NAMALWA (cell line): ENCODE measurements at regions not wholly inside any gene's neighbourhood (a gene's known extent, or its start where the extent isn't known, plus 50 kb on each side); places are given as distances from the start of the nearest gene placed in this dataset.
"Not testable (repeated sequence)": the region's sequence is repeated elsewhere in the genome, so short reads cannot be mapped to it uniquely, and the experiment has no call there.

Experiments
- DNase-seq: peaks from one replicate; pipeline ENCODE4 v3.0.0-alpha.2; 2015; ENCODE audit warnings: low spot score

DNA sequence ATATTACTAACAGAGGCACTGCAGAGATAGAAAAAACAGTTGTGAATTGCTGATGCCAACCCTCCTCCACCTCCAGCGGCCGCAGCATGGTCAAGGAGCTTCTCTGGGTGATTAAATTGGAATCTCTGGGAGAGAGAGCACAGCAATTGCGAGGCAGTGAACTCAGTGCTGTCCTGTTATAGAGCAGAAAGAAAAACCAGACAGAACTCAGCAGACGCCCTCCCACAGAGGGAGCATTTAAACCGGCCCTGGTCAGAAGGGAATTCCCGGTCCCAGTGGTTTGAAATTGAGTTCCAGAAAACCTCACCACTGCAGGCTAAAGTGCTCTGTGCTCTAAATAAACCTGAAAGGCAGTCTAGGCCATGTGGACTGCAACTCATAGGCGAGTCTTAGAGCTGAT is 175.4 kb downstream of the SQOR start:
- DNase-seq: no peak

- DNase-seq: no peak
Observed at GRCh38 chr15:45812200-45812599, 177.4 kb downstream of the SQOR start.

- DNase-seq: not testable (repeated sequence)
Observed at GRCh38 chr15:45817578-45817977, 182.7 kb downstream of the SQOR start.

GRCh38 chr15:45821390-45821789 is 186.6 kb downstream of the SQOR start:
- no peak for DNase-seq

DNA sequence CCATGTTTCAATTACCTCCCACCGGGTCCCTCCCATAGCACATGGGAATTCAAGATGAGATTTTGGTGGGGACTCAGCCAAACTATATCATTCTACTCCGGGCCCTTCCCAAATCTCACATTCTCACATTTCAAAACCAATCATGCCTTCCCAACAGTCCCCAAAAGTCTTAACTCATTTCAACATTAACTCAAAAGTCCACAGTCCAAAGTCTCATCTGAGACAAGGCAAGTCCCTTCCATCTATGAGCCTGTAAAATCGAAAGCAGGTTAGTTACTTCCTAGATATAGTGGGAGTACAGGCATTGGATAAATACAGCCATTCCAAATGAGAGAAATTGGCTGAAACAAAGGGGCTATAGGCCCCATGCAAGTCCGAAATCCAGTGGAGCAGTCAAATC is 188.1 kb downstream of the SQOR start:
- not testable (repeated sequence) for DNase-seq

DNA sequence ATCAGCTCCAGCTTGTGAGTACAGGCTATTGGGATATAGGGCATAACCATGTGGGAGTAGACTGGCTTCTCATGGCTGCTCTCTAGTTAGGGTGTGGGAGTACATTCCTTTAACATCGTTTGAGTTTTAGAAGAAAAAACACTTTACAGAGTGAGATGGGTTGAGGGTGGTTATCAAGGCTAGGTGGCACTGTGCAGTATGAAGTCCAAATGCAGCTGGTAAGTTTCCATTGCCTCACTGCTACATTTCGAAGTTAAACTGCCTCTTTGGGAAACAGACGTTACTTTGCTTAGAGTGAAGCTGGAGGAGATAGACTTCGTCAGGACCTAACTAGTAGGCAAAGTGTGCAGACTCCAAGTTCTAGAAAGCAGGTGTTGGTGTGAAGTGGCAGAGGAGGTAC is 192.4 kb downstream of the SQOR start:
- peak; percentile 39 for DNase-seq

- DNase-seq: no peak
Observed at GRCh38 chr15:45827766-45828165, 192.9 kb downstream of the SQOR start.

GRCh38 chr15:45829336-45830153 is 194.7 kb downstream of the SQOR start:
- DNase-seq: no peak

- no peak for DNase-seq
Observed at GRCh38 chr15:45831787-45832186, 197.0 kb downstream of the SQOR start.

GRCh38 chr15:45834622-45835021 is 199.8 kb downstream of the SQOR start:
- no peak for DNase-seq

DNA sequence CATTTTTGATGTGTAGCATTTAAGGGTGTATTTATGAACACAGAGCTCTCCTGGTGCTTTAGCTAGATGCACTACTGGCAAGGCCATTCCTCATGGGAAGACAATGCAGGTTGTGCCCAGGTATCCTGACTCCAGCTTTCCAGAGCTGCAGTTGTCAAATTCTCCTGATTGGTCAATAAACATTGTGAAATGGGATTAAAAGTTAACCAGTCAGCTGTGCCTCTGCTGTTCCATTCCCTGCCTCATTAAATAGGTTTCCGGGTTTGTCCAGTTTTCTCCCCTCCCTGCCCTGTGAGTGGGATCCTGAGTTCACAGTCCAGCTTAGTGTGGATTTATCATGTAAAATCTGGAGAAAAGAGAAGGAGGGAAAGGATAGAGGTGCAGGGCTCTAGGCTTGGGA is 207.3 kb downstream of the SQOR start:
- no peak for DNase-seq

DNA sequence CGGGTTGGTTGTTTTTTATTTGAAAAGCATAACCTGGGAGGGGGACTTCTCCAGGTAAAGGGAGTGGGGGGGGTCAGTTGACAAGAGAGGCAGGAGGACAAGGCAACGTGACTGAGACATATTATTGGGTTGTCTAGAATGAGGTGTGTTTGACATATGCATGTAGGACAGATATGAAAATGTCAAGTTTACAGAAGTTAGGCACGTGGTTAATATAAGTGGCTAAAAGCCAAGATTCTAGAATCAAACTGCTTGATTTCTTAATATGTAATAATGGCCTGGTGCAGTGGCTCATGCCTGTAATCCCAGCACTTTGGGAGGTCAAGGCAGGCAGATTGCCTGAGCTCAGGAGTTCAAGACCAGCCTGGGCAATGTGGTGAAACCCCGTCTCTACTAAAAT is 212.8 kb downstream of the SQOR start:
- no peak for DNase-seq

- no peak for DNase-seq
Observed at GRCh38 chr15:45849136-45849535, 214.3 kb downstream of the SQOR start.

- DNase-seq: no peak
Observed at GRCh38 chr15:45854455-45855202, 219.8 kb downstream of the SQOR start.

- DNase-seq: no peak
Observed at GRCh38 chr15:45855210-45855906, 220.5 kb downstream of the SQOR start.

DNA sequence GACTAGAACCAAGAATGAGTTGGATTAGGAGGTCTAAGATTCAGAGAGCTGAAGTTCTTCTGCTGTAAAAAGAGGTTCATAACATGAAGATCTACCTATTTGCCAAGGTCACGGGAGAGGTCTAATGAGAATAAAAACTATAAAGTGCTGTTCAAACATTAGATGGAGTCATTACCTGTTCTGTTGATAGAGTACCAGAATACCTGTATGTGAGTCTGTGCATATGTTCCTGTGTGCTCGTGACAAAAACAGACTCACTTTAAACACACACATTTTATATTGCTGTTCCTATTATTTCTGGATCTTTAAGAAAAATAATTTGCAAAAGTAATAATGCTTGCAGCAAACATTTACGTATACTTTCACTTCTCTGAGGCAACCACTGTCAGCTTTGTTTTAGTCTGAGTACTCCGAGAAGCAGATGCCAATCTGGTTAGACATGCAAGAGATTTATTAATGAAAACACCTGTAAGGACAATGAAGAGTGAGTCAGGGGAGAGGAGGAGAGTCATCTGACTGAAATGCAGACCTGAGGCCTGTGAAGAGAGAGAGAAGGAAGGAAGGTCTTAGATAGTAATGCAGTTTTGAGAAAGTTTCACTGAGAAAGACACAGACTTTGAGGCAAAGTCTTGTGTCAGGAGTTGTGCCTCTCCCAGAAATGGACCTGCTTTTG is 221.2 kb downstream of the SQOR start:
- DNase-seq: no peak

DNA sequence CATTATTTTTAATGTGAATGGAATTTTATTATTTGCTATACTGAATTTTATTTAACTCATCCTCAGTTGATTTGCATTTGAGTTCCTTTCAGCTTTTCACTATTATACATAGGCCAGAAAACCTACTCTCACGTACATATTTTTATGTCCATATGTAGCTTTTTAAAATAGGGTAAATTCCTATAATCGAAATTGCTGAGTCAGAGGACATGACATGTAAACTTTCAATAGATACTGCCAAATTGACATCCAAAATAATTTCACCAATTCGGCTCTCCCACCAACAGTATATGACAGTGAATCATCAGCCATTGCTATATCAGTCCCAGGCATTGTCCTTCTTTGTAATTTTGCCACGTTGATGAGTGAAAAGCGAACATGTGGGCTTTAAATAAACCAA is 222.5 kb downstream of the SQOR start:
- DNase-seq: no peak

DNA sequence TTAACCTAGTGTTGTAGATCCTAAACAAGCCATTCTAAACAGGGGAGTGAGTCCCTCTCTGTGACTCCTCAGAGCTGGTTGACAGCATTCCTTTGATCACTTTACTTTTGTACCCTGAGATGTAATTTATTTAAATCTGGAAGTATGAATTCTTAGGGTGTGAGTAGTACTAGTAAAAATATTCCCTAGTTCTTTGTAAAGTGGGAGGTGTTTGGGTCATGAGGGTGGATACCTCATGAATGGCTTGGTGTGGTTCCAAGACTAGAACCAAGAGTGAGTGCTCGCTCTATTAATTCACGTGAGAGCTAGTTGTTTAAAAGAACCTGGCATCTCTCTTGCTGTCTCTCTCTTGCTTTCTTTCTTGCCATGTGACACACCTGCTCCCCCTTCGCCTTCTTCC is 223.7 kb downstream of the SQOR start:
- no peak for DNase-seq

DNA sequence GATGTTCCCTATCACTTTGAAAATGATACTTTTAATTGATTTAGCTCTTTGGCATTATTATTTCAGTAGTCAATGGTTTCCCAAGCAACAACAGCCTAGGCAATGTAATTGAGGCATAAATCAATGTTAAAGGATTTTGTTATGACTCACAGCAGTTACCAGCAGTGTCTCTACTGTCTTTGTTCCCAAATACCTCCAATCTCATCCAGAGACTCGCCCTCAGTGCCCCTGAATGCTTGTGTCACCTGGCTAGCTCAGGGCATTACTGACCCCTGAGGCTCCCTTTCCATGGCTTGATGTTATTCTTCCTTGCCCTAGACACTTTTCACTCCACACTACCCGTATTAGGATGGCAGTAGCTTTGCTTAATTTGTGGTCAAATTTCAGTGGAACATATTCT is 227.2 kb downstream of the SQOR start:
- no peak for DNase-seq

DNA sequence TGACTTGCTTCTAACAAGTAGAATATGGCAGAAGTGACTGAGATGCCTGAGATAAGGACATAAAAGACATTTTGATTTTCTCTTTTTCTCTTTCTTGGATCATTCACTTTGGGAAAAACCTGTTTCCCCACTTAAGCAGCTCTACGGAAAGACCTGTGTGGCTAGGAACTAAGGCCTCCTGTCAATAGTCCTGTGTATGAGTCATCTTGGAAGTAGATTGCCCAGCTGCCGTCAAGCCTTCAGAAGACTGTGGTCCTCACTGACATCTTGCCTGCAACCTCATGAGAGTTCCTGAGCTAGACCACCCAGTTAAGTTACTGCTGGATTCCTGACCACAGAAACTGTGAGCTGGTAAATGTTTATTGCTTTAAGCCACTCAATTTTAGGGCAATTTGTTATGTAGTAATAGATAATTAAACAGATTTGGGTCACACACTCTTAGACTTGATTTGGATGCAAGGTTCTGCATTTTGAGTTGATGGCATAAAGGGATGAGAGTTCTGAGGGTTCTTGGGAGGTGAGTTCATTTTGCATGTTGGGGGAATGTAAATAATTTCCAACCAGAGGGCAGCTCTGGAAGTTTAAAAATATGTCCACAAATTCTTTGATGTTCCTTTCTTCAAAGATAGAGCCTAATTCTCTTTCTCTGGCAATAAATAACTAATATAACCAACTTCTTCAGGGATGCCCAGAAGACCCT is 229.2 kb downstream of the SQOR start:
- DNase-seq: no peak

GRCh38 chr15:45866616-45867015 is 231.8 kb downstream of the SQOR start:
- DNase-seq: no peak

DNA sequence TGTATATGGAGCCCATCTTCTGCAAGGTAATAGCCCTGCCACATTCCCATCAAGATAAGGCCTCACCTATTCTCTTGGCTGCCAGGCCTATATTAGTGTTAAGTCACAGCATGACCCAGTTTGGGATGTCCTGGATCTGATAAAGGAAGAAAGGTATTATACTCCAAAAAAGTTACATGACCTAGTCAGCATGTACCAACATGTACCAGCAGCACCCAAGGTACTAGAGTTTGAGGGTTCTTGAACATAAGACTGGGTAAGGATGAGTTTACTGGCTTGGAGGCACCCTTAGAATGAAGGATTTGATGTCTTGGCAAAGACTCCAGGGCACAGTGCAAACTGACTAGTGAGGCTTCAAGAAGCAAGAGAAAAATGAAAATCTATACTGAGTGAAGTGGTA is 232.5 kb downstream of the SQOR start:
- no peak for DNase-seq
